Natural killer cell (primary cell): ENCODE measurements at regions not wholly inside any gene's neighbourhood (a gene's known extent, or its start where the extent isn't known, plus 50 kb on each side); places are given as distances from the start of the nearest gene placed in this dataset.

Experiments used
- ATAC-seq, 3 donors: fragments of 150-1000 bp in 2 of 3; fragments of 200-7000 bp in 1 of 3; cut with Tn5 transposase; 1 replicate in 1 of 3; 2 replicates in 2 of 3; pipeline ENCODE4 v1.10.0; 2021; ENCODE audit warnings: mild to moderate bottlenecking in 2 of 3, moderate library complexity in 2 of 3
- DNase-seq, 2 donors: peaks; one replicate each; pipeline versions ENCODE4 v3.0.0 to v3.0.0-alpha.2; 2013 to 2021; ENCODE audit warnings: mixed read lengths in 1 of 2
- H3K27ac ChIP-seq: one replicate; pipeline ENCODE4 v1.5.1; 2013; ENCODE audit warnings: mild to moderate bottlenecking, low read length
- H3K27me3 ChIP-seq: one replicate; pipeline ENCODE4 v1.6.1; 2013; ENCODE audit warnings: low read length; ENCODE audit not compliant: control insufficient read depth, insufficient read depth
- H3K36me3 ChIP-seq: one replicate; pipeline ENCODE4 v1.6.1; 2013; ENCODE audit warnings: low read length; ENCODE audit not compliant: control insufficient read depth, insufficient read depth
- H3K4me1 ChIP-seq: one replicate; pipeline ENCODE4 v1.6.1; 2013; ENCODE audit warnings: low read length; ENCODE audit not compliant: control insufficient read depth, insufficient read depth
- H3K4me3 ChIP-seq: one replicate; pipeline ENCODE4 v1.5.1; 2013; ENCODE audit warnings: low read length
- H3K9me3 ChIP-seq: one replicate; pipeline ENCODE4 v1.6.1; 2013; ENCODE audit warnings: low read length; ENCODE audit not compliant: control insufficient read depth, insufficient read depth
- H3K27ac Mint-ChIP-seq, 2 donors: one replicate each; pipeline ENCODE4 v1.8.0; 2022; ENCODE audit warnings: mild to moderate bottlenecking in 2 of 2, mixed read lengths in 2 of 2, moderate library complexity in 1 of 2
- H3K27me3 Mint-ChIP-seq, 2 donors: one replicate each; pipeline ENCODE4 v1.8.0; 2022; ENCODE audit warnings: low read depth in 2 of 2, mixed read lengths in 2 of 2
- H3K36me3 Mint-ChIP-seq: one replicate; pipeline ENCODE4 v1.8.0; 2022; ENCODE audit warnings: mixed read lengths
- H3K4me1 Mint-ChIP-seq, 2 donors: one replicate each; pipeline ENCODE4 v1.8.0; 2022; ENCODE audit warnings: mixed read lengths in 2 of 2
- H3K4me3 Mint-ChIP-seq: one replicate; pipeline ENCODE4 v1.8.0; 2022; ENCODE audit warnings: mild to moderate bottlenecking, moderate library complexity, mixed read lengths
- H3K9me3 Mint-ChIP-seq, 2 donors: one replicate each; pipeline ENCODE4 v1.8.0; 2022; ENCODE audit warnings: mixed read lengths in 2 of 2
- WGBS: methylation state at CpG from one replicate; pipeline ENCODE4 v1.1.7; 2013; ENCODE audit warnings: missing lambda C conversion rate; ENCODE audit not compliant: insufficient coverage; 5-methylcytosine and 5-hydroxymethylcytosine counted together
- intact Hi-C: fragments of 100-400 bp; cut with micrococcal nuclease; formaldehyde crosslinking; loops from one replicate; pipeline ENCODE4 v1.14.2; 2022
- TF ChIP-seq, protein P1 (sequence below): fragments of 200-600 bp; IDR thresholded peaks from one replicate; pipeline ENCODE4 v1.8.0; 2022; ENCODE audit warnings: antibody characterized with exemption

DNA sequence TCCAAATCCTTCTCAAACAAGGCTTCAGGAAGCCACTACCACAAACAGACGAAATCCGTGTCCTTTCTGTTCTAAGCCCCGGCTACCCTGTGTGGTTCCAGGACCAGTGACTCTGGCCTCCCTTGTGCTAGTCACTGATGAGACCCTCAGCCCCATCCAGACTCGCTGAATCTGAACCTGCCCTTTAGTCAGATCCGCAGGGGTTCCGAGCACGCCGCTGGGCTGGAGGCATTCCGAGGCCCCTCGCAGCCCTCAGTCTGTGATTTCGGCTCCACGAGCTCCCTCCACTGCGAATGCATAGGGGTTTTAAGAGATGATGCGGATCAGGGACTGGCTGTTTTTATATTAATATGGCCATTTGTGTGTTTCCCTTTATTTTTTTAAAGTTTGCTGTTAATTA is 292.7 kb downstream of the IRF8 start:
- Histone ChIP-seq H3K27ac (no peak overlapping the region), H3K27me3 (peaks cover 2% of the 10 kb centered on the region), H3K4me3 (no peak overlapping the region), H3K9me3 (no peaks in the 10 kb centered on the region), H3K4me1 (no peaks in the 10 kb centered on the region), H3K36me3 (no peaks in the 10 kb centered on the region)
- no peak overlapping the region for H3K4me3 Mint-ChIP-seq
- H3K4me1 Mint-ChIP-seq: no peaks in the 10 kb centered on the region
- TF ChIP-seq, protein P1, sequence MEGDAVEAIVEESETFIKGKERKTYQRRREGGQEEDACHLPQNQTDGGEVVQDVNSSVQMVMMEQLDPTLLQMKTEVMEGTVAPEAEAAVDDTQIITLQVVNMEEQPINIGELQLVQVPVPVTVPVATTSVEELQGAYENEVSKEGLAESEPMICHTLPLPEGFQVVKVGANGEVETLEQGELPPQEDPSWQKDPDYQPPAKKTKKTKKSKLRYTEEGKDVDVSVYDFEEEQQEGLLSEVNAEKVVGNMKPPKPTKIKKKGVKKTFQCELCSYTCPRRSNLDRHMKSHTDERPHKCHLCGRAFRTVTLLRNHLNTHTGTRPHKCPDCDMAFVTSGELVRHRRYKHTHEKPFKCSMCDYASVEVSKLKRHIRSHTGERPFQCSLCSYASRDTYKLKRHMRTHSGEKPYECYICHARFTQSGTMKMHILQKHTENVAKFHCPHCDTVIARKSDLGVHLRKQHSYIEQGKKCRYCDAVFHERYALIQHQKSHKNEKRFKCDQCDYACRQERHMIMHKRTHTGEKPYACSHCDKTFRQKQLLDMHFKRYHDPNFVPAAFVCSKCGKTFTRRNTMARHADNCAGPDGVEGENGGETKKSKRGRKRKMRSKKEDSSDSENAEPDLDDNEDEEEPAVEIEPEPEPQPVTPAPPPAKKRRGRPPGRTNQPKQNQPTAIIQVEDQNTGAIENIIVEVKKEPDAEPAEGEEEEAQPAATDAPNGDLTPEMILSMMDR: no peak
- intact Hi-C loops: no loop called here
- 69% methylated on average over 14 of the region's 14 CpGs for WGBS
- DNase-seq: no peak
- peaks cover 28 to 68% of the 10 kb centered on the region in 2 donors for H3K27me3 Mint-ChIP-seq
- ATAC-seq: no peak
- H3K27ac Mint-ChIP-seq: no peak overlapping the region
- H3K36me3 Mint-ChIP-seq: no peaks in the 10 kb centered on the region
- H3K9me3 Mint-ChIP-seq: no peaks in the 10 kb centered on the region

DNA sequence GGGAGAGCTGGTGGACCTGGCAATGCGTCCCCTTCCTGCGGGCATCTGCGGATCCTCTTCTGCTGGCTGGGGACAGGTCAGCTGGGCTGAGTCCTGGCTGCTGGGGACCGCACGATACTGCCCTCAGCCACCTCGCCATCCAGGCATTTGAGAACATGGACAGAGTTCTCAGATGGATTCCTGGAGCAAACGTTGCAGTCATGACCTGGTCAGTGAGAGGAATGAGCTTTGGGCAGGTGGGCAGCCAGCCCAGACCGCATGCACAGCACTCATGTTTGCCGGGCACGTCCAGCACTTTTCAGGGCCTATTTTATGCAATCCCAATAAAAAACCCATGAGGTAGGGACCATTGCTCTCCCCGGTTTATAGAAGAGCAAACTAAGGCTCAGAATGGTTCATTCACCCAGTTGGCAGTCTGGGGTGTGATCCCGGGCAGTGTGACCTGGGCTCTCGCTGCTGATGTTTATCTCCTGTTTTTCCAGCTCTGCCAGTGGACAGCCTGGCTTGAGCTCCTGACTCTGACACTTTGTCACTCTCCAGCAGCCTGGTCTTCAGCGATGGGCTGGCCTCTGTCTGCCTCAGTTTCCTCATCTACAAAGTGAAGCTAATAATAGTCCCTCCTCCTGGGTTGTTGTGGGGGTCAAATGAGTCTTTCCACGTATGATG is 294.7 kb downstream of the IRF8 start:
- no peaks in the 10 kb centered on the region for H3K4me1 Mint-ChIP-seq
- no peak for ATAC-seq
- DNase-seq: no peak
- no peaks in the 10 kb centered on the region for H3K36me3 ChIP-seq
- H3K27me3 Mint-ChIP-seq: peaks cover 46 to 78% of the 10 kb centered on the region in 2 donors
- no peaks in the 10 kb centered on the region for H3K9me3 Mint-ChIP-seq
- TF ChIP-seq, protein P1: no peak
- no peak overlapping the region for H3K27ac ChIP-seq
- H3K4me3 Mint-ChIP-seq: no peak overlapping the region
- H3K27ac Mint-ChIP-seq: no peak overlapping the region
- H3K27me3 ChIP-seq: peaks cover 9% of the 10 kb centered on the region
- no peaks in the 10 kb centered on the region for H3K9me3 ChIP-seq
- no peak overlapping the region for H3K4me3 ChIP-seq
- H3K4me1 ChIP-seq: no peaks in the 10 kb centered on the region
- WGBS: 85% methylated on average over 14 of the region's 15 CpGs
- H3K36me3 Mint-ChIP-seq: no peaks in the 10 kb centered on the region
- intact Hi-C loops: no loop called here

DNA sequence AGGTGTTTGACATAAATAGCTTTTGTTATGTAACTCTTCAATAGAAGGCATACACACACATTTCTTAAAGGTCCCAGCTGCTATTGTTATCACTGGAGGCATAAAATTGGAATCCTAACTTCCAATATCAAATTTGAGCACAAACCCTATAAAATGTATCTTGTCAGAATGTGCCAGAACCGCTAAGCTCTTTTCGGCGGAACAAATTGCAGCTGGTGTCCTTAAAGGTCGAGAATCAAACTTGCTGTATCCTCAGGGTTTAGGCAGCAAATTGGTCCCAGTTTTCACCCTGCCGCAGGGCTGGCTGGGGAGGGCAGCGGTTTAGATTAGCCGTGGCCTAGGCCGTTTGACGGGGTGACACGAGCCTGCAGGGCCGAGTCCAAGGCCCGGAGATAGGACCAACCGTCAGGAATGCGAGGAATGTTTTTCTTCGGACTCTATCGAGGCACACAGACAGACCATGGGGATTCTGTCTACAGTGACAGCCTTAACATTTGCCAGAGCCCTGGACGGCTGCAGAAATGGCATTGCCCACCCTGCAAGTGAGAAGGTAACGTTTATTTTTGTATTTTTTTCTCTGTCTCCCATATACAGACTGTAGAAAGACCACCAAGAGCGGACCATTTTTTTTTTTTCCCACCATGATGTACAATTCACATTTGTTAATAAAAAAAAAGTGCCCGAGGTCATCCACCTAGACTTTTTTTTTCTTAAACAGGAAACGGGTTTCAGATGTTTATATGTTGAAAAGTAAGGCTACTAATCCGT is 297.1 kb downstream of the IRF8 start:
- no peak overlapping the region for H3K27ac ChIP-seq
- Mint-ChIP-seq H3K4me1 (no peaks in the 10 kb centered on the region), H3K27ac (no peak overlapping the region), H3K36me3 (no peaks in the 10 kb centered on the region), H3K9me3 (no peaks in the 10 kb centered on the region), H3K27me3 (peaks cover 63 to 89% of the 10 kb centered on the region in 2 donors), H3K4me3 (no peak overlapping the region)
- H3K4me1 ChIP-seq: no peaks in the 10 kb centered on the region
- intact Hi-C loops: no loop called here
- no peaks in the 10 kb centered on the region for H3K36me3 ChIP-seq
- DNase-seq (no peak), ATAC-seq (no peak)
- peaks cover 11% of the 10 kb centered on the region for H3K27me3 ChIP-seq
- WGBS: 73% methylated on average over 20 of the region's 22 CpGs
- H3K9me3 ChIP-seq: no peaks in the 10 kb centered on the region
- TF ChIP-seq, protein P1: no peak
- H3K4me3 ChIP-seq: no peak overlapping the region
